T-helper 17 cell (primary cell): ENCODE measurements at regions not wholly inside any gene's neighbourhood (a gene's known extent, or its start where the extent isn't known, plus 50 kb on each side); places are given as distances from the start of the nearest gene placed in this dataset.
A peak's percentile ranks its signal among the peaks of the same experiment; 100 is the strongest.

Experiments
- ATAC-seq: fragments of 150-1000 bp; cut with Tn5 transposase; 2 replicates; pipeline ENCODE4 v1.10.0; 2021; ENCODE audit warnings: mild to moderate bottlenecking, moderate library complexity
- DNase-seq, 3 donors: peaks; one replicate each; pipeline versions ENCODE4 v3.0.0 to v3.0.0-alpha.2; 2020 to 2021
- H3K9me3 ChIP-seq: one replicate; pipeline ENCODE4 v1.7.0; 2013; ENCODE audit warnings: low read length, mild to moderate bottlenecking; ENCODE audit not compliant: control insufficient read depth, poor library complexity, severe bottlenecking
- H3K27ac Mint-ChIP-seq: one replicate; pipeline ENCODE4 v1.8.0; 2022; ENCODE audit warnings: mild to moderate bottlenecking, moderate library complexity, mixed read lengths
- H3K27me3 Mint-ChIP-seq: one replicate; pipeline ENCODE4 v1.8.0; 2022; ENCODE audit warnings: mixed read lengths
- H3K36me3 Mint-ChIP-seq: one replicate; pipeline ENCODE4 v1.8.0; 2022; ENCODE audit warnings: low read depth, mixed read lengths
- H3K4me1 Mint-ChIP-seq: one replicate; pipeline ENCODE4 v1.8.0; 2022; ENCODE audit warnings: mild to moderate bottlenecking, mixed read lengths
- H3K4me3 Mint-ChIP-seq: one replicate; pipeline ENCODE4 v1.8.0; 2022; ENCODE audit warnings: mild to moderate bottlenecking, moderate library complexity, mixed read lengths

GRCh38 chr4:13168326-13168725 lies 315.8 kb downstream of the RAB28 start:
- Mint-ChIP-seq H3K27ac (no peak overlapping the region), H3K4me1 (no peaks in the 10 kb centered on the region), H3K36me3 (peaks cover 2% of the 10 kb centered on the region), H3K4me3 (no peak overlapping the region), H3K27me3 (no peaks in the 10 kb centered on the region)
- no peaks in the 10 kb centered on the region for H3K9me3 ChIP-seq
- no peak for DNase-seq
- ATAC-seq: no peak

GRCh38 chr4:13166214-13166613 lies 317.9 kb downstream of the RAB28 start:
- no peaks in the 10 kb centered on the region for H3K27me3 Mint-ChIP-seq
- peaks cover 2% of the 10 kb centered on the region for H3K36me3 Mint-ChIP-seq
- no peak overlapping the region for H3K4me3 Mint-ChIP-seq
- H3K4me1 Mint-ChIP-seq: no peaks in the 10 kb centered on the region
- no peaks in the 10 kb centered on the region for H3K9me3 ChIP-seq
- H3K27ac Mint-ChIP-seq: no peak overlapping the region
- DNase-seq: no peak
- ATAC-seq: no peak

- H3K9me3 ChIP-seq: no peaks in the 10 kb centered on the region
- H3K27ac Mint-ChIP-seq: no peak overlapping the region
- ATAC-seq: no peak
- H3K36me3 Mint-ChIP-seq: peaks cover under 1% of the 10 kb centered on the region
- no peak overlapping the region for H3K4me3 Mint-ChIP-seq
- no peaks in the 10 kb centered on the region for H3K27me3 Mint-ChIP-seq
- DNase-seq: no peak
- H3K4me1 Mint-ChIP-seq: no peaks in the 10 kb centered on the region
Measured at GRCh38 chr4:13164783-13165331, 319.3 kb downstream of the RAB28 start.

- Mint-ChIP-seq H3K27ac (no peak overlapping the region), H3K36me3 (no peaks in the 10 kb centered on the region), H3K4me3 (no peak overlapping the region), H3K27me3 (no peaks in the 10 kb centered on the region), H3K4me1 (no peaks in the 10 kb centered on the region)
- ATAC-seq (no peak), DNase-seq (no peak)
- H3K9me3 ChIP-seq: no peaks in the 10 kb centered on the region
Measured at GRCh38 chr4:13162886-13163285, 321.3 kb downstream of the RAB28 start.

GRCh38 chr4:13160920-13161319 lies 323.2 kb downstream of the RAB28 start:
- H3K9me3 ChIP-seq: no peaks in the 10 kb centered on the region
- Mint-ChIP-seq H3K36me3 (no peaks in the 10 kb centered on the region), H3K4me1 (no peaks in the 10 kb centered on the region), H3K27ac (no peak overlapping the region), H3K4me3 (no peak overlapping the region), H3K27me3 (no peaks in the 10 kb centered on the region)
- ATAC-seq (no peak), DNase-seq (no peak)

GRCh38 chr4:13159041-13159620 lies 325.0 kb downstream of the RAB28 start:
- no peaks in the 10 kb centered on the region for H3K4me1 Mint-ChIP-seq
- no peak for DNase-seq
- no peaks in the 10 kb centered on the region for H3K27me3 Mint-ChIP-seq
- no peak overlapping the region for H3K4me3 Mint-ChIP-seq
- no peak overlapping the region for H3K27ac Mint-ChIP-seq
- no peaks in the 10 kb centered on the region for H3K9me3 ChIP-seq
- no peak for ATAC-seq
- H3K36me3 Mint-ChIP-seq: no peaks in the 10 kb centered on the region

GRCh38 chr4:13151194-13151593 lies 332.9 kb downstream of the RAB28 start:
- Mint-ChIP-seq H3K36me3 (no peaks in the 10 kb centered on the region), H3K4me1 (no peaks in the 10 kb centered on the region), H3K27me3 (no peaks in the 10 kb centered on the region), H3K4me3 (no peak overlapping the region), H3K27ac (no peak overlapping the region)
- H3K9me3 ChIP-seq: no peaks in the 10 kb centered on the region
- DNase-seq (no peak), ATAC-seq (no peak)

- Mint-ChIP-seq H3K27ac (no peak overlapping the region), H3K36me3 (no peaks in the 10 kb centered on the region), H3K4me1 (no peaks in the 10 kb centered on the region), H3K27me3 (no peaks in the 10 kb centered on the region), H3K4me3 (peak overlapping the region; percentile 25)
- no peak for ATAC-seq
- DNase-seq: no peak
- no peaks in the 10 kb centered on the region for H3K9me3 ChIP-seq
Measured at GRCh38 chr4:13143222-13144070, 340.7 kb downstream of the RAB28 start.

GRCh38 chr4:13142726-13143125 lies 341.4 kb downstream of the RAB28 start:
- H3K4me3 Mint-ChIP-seq: no peak overlapping the region
- no peaks in the 10 kb centered on the region for H3K27me3 Mint-ChIP-seq
- DNase-seq: no peak
- ATAC-seq: no peak
- no peaks in the 10 kb centered on the region for H3K4me1 Mint-ChIP-seq
- no peaks in the 10 kb centered on the region for H3K9me3 ChIP-seq
- H3K36me3 Mint-ChIP-seq: no peaks in the 10 kb centered on the region
- H3K27ac Mint-ChIP-seq: no peak overlapping the region

- Mint-ChIP-seq H3K27ac (no peak overlapping the region), H3K4me3 (no peak overlapping the region), H3K4me1 (no peaks in the 10 kb centered on the region), H3K36me3 (no peaks in the 10 kb centered on the region), H3K27me3 (no peaks in the 10 kb centered on the region)
- no peak for DNase-seq
- H3K9me3 ChIP-seq: no peaks in the 10 kb centered on the region
- no peak for ATAC-seq
Measured at GRCh38 chr4:13142191-13142590, 341.9 kb downstream of the RAB28 start.

GRCh38 chr4:13137390-13137789 lies 346.8 kb downstream of the RAB28 start:
- Mint-ChIP-seq H3K27ac (no peak overlapping the region), H3K27me3 (no peaks in the 10 kb centered on the region), H3K36me3 (no peaks in the 10 kb centered on the region), H3K4me3 (no peak overlapping the region), H3K4me1 (no peaks in the 10 kb centered on the region)
- DNase-seq (no peak), ATAC-seq (no peak)
- no peaks in the 10 kb centered on the region for H3K9me3 ChIP-seq

GRCh38 chr4:13133700-13134099 lies 350.4 kb downstream of the RAB28 start:
- no peaks in the 10 kb centered on the region for H3K9me3 ChIP-seq
- no peaks in the 10 kb centered on the region for H3K4me1 Mint-ChIP-seq
- H3K27ac Mint-ChIP-seq: no peak overlapping the region
- H3K4me3 Mint-ChIP-seq: no peak overlapping the region
- no peak for DNase-seq
- no peak for ATAC-seq
- H3K36me3 Mint-ChIP-seq: no peaks in the 10 kb centered on the region
- no peaks in the 10 kb centered on the region for H3K27me3 Mint-ChIP-seq

- no peaks in the 10 kb centered on the region for H3K9me3 ChIP-seq
- ATAC-seq: no peak
- H3K36me3 Mint-ChIP-seq: no peaks in the 10 kb centered on the region
- H3K27me3 Mint-ChIP-seq: no peaks in the 10 kb centered on the region
- DNase-seq: no peak
- H3K4me1 Mint-ChIP-seq: no peaks in the 10 kb centered on the region
- no peak overlapping the region for H3K27ac Mint-ChIP-seq
- H3K4me3 Mint-ChIP-seq: no peak overlapping the region
Measured at GRCh38 chr4:13130848-13131247, 353.3 kb downstream of the RAB28 start.

GRCh38 chr4:13129095-13129494 lies 355.0 kb downstream of the RAB28 start:
- ATAC-seq (no peak), DNase-seq (no peak)
- H3K4me3 Mint-ChIP-seq: no peak overlapping the region
- H3K27ac Mint-ChIP-seq: no peak overlapping the region
- H3K36me3 Mint-ChIP-seq: no peaks in the 10 kb centered on the region
- no peaks in the 10 kb centered on the region for H3K4me1 Mint-ChIP-seq
- no peaks in the 10 kb centered on the region for H3K9me3 ChIP-seq
- no peaks in the 10 kb centered on the region for H3K27me3 Mint-ChIP-seq
